UCSD-AML1 (cell line): ENCODE measurements at regions not wholly inside any gene's neighbourhood (a gene's known extent, or its start where the extent isn't known, plus 50 kb on each side); places are given as distances from the start of the nearest gene placed in this dataset.
"Not testable (repeated sequence)": the region's sequence is repeated elsewhere in the genome, so short reads cannot be mapped to it uniquely, and the experiment has no call there.

ENCODE experiments used
- DNase-seq: peaks from one replicate; lab custom pipeline; 2025; ENCODE audit not compliant: unreplicated experiment; lab: John Stamatoyannopoulos, UW

DNA sequence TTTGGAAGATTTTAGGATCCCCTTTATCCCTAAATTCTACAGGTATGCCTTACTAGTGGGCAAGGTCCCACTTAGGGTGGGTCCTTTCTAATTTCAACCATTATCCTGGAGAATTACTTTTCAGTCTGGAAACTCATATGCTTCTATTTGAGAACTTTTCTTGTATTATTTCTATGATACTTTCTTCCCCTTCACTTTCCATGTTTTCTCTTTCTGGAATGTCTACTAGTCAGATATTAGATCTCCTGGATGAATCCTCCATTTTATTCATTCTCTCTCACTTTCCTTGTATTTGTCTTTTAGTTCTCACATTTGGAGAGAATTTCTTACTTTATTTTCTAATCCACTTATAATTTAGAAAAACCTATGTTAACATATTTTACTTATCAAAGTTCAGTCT, 83.9 kb upstream of the SIPA1L2 start:
- DNase-seq = no peak

DNA sequence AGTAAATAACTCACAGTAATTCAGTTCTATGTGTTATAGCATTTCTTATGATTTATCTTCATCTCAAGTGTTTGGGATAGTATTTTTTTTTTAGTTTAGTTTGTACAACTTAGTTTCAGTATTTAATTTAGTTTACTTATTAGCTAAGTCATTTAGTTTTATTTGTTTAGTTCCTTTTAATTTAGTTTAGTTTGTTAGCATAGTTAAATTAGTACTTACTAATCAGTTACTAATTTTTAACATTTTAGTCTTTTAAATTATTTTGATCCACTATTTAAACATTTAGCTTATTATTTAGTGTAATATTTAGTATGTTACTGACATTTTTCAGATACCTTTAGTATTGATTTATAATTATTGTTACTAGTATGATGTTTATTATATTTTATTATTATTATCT, 85.2 kb upstream of the SIPA1L2 start:
- no peak for DNase-seq

DNA sequence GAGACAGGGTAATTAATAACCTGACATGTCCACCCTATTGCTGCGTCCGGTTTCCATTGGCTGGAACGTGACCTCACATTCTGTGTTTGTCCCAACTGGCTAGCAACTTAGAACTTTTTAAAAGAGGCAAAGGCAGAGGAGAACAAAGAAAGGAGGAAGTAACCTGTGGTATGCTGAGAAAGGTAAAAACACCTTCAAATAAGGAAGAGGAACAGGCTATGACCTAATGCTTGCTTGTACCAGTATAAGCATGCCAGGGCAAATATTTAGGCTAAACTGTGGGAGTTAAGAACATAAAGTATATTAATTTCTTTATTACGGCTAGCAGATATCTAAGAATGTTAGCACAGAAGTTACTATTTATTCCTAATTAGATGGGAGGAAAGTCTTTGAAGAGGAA, 87.3 kb upstream of the MAP10 start:
- not testable (repeated sequence) for DNase-seq

DNA sequence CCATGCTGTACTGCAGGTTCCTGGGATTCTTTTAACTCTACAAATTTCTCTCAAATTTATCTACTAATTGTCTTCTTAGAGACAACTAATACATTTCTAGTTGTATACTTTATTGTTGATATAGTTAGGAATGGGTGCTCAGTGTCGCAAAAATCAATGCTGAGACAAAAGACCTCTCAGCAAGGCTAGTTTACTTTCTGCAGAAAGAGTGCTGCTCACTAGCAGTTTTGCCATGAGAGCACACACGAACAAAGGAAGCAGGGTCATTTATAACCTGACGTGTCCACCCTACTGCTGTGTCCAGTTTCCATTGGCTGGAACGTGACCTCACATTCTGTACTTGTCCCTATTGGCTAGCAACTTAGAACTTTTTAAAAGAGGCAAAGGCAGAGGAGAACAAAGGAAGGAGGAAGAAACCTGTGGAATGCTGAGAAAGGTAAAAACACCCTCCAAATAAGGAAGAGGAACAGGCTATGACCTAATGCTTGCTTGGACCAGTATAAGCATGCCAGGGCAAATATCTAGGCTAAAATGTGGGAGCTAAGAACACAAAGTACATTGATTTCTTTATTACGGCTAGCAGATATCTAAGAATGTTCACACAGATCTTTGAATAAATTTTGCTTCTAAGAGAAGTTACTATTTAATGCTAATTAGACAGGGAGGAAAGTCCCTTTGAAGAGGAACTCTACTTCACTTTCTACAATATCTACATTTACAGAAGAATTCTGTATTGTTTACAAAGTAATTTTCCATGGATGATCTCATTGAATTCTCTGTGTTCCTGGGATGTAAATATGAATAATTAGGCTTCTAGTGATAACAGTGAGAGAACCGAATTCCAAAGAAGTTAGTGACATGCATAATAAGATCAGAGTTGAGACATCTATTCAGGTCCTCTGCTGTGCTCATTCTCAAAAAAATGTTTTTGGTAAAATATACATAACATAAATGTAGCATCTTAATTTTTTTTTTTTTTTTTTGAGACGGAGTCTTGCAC, 86.0 kb upstream of the MAP10 start:
- DNase-seq = no peak

DNA sequence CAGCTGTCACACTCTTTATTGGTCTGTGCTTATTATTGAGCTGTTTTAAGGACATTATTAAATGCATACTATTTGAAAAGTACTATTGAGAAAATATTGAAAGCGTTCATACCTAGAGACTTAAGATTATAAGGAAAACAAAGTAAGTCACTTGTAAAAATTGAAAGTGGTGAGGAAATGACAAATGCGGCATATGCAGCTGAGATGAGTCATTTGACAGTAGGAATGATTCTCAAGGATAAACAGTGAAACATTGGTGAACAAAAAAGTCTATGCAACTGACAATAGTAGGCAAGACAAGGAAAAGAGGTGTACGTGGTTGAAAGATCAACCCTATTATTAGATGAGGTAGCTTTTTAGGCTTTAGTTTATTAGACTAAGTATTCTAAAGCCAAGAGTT, 82.6 kb upstream of the MAP10 start:
- no peak for DNase-seq

DNA sequence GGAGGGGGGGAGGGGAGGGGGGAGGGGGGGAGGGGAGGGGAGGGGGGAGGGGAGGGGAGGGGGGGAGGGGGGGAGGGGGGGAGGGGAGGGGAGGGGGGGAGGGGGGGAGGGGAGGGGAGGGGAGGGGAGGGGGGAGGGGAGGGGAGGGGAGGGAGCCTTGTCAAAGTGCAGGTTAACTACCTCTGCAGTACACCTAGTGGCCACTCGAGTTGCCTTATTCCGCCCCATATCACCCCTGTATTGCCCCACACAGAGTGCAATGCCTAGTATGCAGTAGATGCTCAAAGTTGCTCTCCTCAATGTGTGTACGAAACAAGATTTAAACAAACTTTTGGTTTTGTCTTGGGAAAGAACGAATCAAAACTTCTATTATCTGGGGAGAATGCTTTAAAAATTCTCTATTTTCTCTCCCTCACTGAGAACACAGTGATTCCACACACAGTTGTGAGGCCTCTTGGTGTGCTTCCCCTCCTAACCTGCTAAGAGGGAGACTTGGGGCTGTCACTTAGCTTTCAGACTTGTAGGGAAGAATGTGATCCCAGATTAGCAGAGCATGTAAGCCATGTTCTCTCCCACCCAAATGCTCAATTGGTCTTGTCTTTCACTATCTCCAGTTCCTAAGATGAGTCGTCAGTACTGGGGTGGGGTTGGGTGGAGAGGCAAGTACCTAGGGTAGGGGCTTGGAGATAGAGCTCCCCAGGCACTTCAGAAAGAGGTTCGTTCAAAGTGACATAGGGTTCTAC, 79.7 kb upstream of the MAP10 start:
- no peak for DNase-seq

DNA sequence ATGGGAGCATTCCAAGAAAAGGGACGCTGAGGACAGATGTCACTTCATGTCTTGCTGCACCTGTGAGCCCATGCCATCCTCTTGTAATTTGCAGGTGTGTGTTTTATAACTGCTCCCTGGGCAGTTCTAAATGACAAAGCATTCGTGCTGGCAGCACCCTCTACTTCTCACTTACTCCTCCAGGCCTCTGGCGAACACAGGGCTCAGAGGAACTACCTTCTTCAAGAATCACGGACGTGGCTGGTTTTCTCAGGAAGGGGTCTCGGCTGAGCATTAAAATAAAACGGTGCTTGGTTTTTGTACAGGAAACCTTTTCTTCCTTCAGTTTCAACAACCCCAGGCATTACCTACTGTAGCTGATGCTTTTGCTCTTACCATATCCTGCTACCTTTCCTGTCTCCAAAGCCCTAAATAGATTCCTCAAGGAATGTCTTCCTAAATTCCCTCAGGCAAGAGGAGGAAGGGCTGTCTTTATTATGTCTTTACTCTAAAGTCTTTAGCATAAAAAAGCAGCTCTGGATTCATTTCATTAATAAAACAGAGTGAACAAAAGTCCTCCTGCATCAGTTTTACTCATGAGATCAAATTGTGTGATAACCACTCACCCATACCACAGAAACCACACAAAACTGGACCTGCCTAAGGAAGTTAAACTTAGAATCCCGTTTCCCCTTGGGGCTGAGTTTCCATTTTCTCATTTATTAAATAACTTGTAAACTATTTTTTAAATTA, 79.0 kb upstream of the MAP10 start:
- DNase-seq = peak; percentile 55

DNA sequence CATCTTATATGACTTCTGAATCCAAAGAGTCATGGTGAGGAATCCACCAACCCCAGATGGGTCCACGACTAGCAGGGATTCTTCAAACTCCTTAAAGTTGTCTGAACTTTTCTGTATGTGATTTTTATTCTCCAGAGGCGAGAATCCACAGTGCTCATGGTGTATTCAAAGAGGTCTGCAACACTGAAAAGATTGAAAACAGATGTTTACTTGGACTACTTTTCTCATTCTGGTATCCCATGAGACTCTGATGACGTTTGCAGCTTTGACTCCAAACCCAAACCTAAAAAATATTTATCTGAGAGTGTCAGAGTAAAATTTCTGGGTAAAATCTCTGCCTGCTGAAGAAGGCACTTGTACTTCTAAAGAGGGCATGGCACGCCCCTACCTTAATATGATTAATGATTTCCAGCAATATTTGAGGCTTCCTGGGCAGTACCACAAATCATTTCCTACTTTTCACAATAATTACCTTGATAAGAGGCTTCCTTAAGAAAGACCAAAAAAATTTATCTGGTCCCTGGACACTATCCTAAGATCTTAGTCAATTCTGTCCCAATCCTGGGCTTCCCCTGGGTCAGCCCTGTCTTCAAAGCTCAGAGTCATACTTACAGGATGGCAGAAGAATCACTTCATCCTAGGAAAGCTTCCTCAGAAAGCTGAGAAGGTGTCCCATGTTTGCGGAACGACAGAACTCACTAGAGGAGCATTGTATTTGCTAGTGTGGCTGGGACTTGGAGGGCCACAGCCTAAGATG, 76.5 kb upstream of the MAP10 start:
- DNase-seq = no peak

DNA sequence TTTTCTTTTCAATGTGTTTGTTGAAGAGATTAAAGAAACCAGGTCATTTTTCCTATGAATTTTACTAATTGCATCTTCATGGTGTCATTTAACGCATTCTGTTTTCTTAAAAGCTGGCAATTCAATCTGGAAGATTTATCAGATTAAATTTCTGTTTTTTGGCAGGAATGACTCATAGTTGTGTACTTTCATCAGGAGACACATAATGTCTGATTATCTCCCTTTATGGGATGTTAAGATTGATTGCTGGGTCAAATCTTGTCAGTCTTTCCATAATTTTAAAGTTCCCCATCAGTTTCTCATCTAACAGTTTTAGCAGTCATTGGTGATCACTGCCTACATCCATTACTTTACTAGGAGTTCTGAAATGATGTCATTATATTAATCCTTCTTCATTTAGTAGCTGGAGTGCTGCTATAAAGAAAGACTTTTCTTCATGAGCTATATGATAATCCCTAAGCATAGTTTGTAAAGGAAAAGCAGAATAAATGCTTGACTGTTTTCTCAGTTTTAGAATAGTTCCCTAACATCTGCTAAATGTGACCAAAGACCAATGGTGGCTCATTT, 72.8 kb upstream of the MAP10 start:
- no peak for DNase-seq

DNA sequence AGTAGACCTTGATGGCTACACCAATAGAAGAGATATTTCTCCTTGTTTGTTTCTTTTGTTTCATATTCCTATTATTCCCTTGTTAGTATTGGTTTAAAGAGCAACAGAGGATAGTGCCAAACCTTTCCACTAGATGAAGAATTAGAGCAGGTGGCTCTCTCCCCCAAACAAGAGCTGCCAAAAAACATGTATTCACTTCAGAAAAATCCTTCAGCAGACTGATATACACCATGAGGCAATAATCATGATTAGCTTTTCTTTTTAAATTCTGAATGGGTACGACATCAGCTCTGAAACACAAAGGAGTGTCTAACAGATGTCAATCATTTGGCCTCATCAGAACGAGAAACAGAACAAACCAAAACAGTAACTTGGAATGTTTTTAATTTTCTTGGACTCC, 67.3 kb upstream of the MAP10 start:
- no peak for DNase-seq

DNA sequence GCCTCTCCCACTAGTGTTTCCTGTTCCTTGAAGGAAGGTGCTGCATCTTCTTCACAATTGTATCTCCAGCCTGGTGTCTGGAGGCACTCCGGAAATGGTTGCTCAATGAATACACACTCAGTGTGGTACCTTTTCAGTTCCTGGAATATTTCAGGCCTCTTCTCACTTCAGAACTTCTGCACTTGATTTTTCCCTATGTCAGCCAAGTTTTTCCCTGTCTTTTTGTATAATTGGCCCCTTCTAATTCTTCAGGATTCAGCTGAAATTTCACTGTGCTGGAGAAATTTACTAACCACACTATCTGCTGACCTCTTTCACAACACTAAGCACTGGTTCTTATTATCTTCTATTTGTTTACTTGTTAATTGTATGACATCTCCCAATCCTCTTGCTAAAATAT, 61.2 kb upstream of the MAP10 start:
- DNase-seq = no peak

DNA sequence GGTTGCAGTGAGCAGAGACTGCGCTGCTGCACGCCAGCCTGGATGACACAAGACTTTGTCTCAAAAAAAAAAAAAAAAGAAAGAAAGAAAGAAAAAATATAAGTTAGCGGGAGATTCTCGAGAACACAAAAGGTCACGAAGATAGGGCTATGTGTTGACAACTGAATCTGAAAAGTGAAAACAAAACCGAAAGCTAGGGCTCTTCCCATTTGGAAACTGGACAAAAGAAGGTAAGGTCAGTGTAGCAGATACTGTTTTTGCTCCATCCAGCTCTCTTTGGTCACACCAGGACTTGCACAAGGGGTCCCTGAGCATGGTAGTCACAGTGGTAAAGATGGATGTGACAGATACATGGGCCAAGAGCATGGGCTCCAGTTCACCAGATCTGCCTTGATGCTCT, 60.4 kb upstream of the MAP10 start:
- DNase-seq = no peak

DNA sequence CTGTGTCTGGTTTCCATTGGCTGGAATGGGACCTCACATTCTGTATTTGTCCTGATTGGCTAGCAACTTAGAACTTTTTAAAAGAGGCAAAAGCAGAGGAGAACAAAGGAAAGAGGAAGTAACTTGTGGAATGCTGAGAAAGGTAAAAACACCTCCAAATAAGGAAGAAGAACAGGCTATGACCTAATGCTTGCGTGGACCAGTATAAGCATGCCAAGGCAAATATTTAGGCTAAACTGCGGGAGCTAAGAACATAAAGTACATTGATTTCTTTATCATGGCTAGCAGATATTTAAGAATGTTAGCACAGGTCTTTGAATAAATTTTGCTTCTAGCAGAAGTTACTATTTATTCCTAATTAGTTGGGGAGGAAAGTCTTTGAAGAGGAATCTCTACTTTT, 59.5 kb upstream of the MAP10 start:
- not testable (repeated sequence) for DNase-seq

DNA sequence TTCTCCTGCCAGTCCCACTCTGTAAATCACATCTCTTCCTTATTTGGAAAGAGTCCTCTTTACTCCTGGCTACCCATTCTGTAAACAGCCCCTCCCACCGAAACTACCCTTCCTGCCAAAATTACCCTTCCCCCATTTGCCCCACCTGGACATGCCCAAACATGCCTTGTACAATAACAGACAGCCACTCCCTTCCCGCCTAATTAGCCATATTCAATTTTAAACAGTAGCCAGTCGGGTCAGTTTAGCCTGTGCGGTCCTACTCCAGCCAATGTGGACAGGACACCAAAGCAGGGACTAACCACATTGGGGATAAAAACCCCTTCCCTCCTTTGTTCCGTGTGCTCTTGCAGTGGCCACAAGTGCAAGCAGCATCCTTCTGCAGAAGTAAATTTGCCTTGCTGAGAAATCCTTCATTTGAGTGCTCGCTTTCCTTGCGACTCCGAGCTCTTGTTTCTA, 56.3 kb upstream of the MAP10 start:
- no peak for DNase-seq

DNA sequence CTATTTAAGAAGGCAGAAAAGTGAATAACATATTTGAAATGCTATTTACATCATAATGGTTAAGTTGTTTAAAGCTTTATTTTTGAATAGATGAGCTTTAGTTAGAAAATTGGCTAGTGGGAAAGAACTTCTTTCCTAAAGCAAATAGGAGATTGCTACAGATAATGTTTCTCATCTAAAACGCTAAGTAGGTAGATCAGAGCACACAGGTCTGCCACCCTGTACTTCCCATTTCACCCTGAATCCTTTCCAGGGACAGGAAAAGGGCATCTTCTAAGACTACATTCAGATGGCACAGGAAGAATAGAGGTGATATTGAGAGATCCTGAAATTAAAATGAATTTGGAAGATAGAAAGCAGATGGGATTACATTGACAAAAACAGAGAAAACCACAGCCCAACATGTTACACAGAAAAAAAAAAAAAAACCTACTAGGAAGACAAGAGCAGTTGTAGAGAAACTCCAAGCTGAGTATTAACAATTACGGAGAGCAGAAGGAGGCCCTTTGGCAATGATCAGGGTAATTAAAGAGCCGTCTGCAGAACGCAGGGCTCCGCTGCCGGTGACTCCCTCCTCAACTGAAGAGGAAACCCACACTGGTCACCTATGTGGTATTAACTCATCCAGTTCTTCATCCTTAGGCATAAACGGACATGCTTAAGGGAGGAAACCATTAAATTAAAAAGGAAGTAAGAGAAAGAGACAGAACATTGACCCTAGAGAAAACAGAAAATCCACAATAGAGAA, 53.6 kb upstream of the MAP10 start:
- DNase-seq = peak; percentile 17

DNA sequence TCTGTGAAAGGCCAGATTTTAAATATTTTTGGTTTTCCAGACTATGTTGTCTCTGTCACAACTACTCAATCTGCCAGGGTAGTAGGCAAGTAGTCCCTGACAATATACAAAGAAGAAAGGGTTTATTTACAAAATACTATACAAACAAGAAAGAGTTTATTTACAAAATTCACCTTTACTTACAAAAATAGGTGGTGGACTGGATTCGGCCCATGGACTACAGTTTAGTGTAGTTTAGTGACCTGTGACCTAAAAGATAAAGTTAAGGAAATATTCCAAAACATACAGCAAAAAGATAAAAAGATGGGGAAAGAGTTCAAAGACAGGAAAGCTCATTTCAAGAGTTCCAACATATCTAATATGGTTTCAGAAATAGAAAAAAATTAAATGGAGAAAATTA, 52.9 kb upstream of the MAP10 start:
- no peak for DNase-seq

DNA sequence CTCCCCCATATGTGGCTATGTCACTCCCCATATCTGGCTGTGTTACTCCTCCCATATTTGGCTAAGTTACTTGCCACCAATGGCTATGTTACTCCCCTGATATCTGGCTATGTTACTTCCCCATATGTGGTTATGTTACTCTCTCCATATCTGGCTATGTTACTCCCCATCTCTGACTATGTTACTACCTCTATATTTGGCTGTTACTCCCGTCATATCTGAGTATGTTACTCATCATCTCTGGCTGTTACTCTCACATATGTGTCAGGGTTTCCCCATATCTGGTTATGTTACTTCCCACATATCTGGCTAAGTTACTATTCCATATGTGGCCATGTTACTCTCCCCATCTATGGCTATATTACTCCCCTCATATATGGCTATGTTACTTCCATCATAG, 50.3 kb upstream of the MAP10 start:
- DNase-seq = no peak
